EL (cell line): ENCODE measurements at regions not wholly inside any gene's neighbourhood (a gene's known extent, or its start where the extent isn't known, plus 50 kb on each side); places are given as distances from the start of the nearest gene placed in this dataset.

Source experiments
- DNase-seq: peaks from one replicate; pipeline ENCODE4 v3.0.0-alpha.2; 2016

DNA sequence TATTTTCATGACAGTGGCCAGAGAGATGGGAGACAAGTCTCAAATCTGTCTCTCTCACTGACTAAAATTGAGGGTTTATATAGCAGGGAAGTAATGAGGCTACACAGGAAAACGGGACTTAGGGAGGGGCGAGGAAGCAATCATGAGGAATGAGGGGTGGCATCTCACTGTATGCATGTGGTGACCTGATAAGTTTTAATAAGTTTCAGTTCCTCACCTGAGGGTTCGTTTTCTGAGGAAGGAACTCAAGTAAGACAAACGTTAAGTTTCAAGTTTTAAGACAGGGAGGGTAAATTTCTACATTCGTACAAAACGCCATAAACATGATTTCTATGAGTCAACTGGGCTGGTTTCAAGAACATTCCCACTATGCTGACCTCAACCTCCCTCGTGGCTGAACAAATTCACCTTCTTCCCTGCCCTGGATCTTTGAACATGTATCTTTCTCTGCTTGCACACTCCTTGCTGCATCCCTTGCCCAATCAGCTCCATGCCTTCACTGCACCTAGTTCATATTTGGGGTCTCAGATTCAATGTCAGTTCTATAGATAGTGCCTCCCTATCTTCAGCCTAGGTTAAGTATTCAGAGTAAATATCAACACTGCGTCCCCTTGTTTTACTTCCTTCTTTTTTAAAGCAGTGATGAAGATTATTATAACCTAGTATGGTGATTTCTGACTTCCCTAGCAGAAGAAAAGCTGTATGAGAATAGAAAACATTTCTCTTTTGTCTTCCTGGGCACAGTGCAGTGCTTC lies 53.3 kb upstream of the CNTNAP5 start:
- DNase-seq, result no peak
